ENCODE measurements at regions not wholly inside any gene's neighbourhood (a gene's known extent, or its start where the extent isn't known, plus 50 kb on each side); places are given as distances from the start of the nearest gene placed in this dataset.

DNA sequence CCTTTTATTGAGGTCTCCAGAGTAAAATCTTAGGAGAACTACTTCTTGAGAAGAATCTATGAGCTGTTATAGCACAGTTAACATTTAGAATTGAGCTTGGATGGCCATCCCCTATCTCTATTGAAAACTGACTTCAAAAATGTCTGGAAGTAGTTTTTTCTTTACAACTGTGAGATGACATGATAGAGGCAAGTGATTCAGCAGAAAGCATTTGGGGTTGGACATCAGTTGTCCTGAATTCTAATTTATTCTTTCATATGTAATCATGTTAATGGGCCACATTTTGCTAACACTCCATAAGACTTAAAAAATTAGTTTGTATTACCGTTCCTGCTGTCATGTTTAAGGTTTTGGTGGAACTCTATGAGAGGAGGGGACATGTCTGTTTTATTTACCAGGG is 237.0 kb upstream of the SLC14A2 start:
- Histone ChIP-seq H3K36me3 (ENCODE audit: control insufficient read depth, insufficient read depth, low read length) (no peaks in the 10 kb centered on the region), H3K4me3 (ENCODE audit: low read depth, low read length) (no peak overlapping the region), H3K4me1 (no peaks in the 10 kb centered on the region), H3K9me3 (no peaks in the 10 kb centered on the region), H3K27me3 (replicated peaks; ENCODE audit: control insufficient read depth, insufficient read depth, low read length) (no peaks in the 10 kb centered on the region)
- H3K27ac Mint-ChIP-seq (ENCODE audit: unreplicated experiment), result no peak overlapping the region
- no peaks in the 10 kb centered on the region for H3K27me3 Mint-ChIP-seq (ENCODE audit: insufficient read depth, unreplicated experiment)
- peaks cover 12% of the 10 kb centered on the region for H3K9me3 Mint-ChIP-seq (ENCODE audit: unreplicated experiment)
- no peak for DNase-seq
- ChIA-PET POLR2A (no interaction called here), CTCF (no interaction called here)
- TF ChIP-seq, protein P1, sequence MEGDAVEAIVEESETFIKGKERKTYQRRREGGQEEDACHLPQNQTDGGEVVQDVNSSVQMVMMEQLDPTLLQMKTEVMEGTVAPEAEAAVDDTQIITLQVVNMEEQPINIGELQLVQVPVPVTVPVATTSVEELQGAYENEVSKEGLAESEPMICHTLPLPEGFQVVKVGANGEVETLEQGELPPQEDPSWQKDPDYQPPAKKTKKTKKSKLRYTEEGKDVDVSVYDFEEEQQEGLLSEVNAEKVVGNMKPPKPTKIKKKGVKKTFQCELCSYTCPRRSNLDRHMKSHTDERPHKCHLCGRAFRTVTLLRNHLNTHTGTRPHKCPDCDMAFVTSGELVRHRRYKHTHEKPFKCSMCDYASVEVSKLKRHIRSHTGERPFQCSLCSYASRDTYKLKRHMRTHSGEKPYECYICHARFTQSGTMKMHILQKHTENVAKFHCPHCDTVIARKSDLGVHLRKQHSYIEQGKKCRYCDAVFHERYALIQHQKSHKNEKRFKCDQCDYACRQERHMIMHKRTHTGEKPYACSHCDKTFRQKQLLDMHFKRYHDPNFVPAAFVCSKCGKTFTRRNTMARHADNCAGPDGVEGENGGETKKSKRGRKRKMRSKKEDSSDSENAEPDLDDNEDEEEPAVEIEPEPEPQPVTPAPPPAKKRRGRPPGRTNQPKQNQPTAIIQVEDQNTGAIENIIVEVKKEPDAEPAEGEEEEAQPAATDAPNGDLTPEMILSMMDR (IDR thresholded peaks at IDR 0.05; ENCODE audit: insufficient read depth in 1 of 2, low read depth in 1 of 2, low read length in 1 of 2, severe bottlenecking in 1 of 2, unreplicated experiment in 1 of 2), result no peak
- no peaks in the 10 kb centered on the region for H3K36me3 Mint-ChIP-seq (ENCODE audit: insufficient read depth, unreplicated experiment)
- intact Hi-C loops (cut with micrococcal nuclease; ENCODE audit: unreplicated experiment), result no loop called here
- H3K4me1 Mint-ChIP-seq (ENCODE audit: low read depth, unreplicated experiment), result peaks cover 7% of the 10 kb centered on the region
- no TSS peak for BruUV-seq (replicated peaks)
- H3K4me3 Mint-ChIP-seq (ENCODE audit: unreplicated experiment), result no peak overlapping the region

DNA sequence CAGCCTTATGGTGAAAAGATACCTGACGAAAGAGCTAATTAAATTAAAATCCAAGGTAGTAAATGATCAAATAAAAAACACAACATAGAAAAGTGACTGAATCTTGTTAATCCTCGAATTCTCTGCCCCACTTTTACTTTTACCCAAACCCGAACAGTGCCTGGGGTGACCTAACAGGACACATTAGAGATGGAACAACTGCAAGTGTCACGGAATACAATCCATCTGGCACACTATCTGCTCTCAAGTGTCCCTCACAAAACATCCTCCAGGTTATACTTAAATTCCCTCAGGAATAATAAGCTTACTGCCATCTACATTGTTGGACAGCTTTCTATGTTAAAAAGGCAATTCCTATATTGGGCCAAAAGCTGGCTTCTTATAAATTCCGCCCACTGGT is 236.3 kb upstream of the SLC14A2 start:
- Mint-ChIP-seq H3K4me1 (ENCODE audit: low read depth, unreplicated experiment) (peaks cover 12% of the 10 kb centered on the region), H3K27ac (ENCODE audit: unreplicated experiment) (no peak overlapping the region), H3K27me3 (ENCODE audit: insufficient read depth, unreplicated experiment) (no peaks in the 10 kb centered on the region), H3K36me3 (ENCODE audit: insufficient read depth, unreplicated experiment) (no peaks in the 10 kb centered on the region), H3K4me3 (ENCODE audit: unreplicated experiment) (no peak overlapping the region), H3K9me3 (ENCODE audit: unreplicated experiment) (peaks cover 12% of the 10 kb centered on the region)
- TF ChIP-seq, protein P1 (IDR thresholded peaks at IDR 0.05; ENCODE audit: insufficient read depth in 1 of 2, low read depth in 1 of 2, low read length in 1 of 2, severe bottlenecking in 1 of 2, unreplicated experiment in 1 of 2), result no peak
- Histone ChIP-seq H3K36me3 (ENCODE audit: control insufficient read depth, insufficient read depth, low read length) (no peaks in the 10 kb centered on the region), H3K9me3 (no peaks in the 10 kb centered on the region), H3K4me1 (no peaks in the 10 kb centered on the region), H3K4me3 (ENCODE audit: low read depth, low read length) (no peak overlapping the region), H3K27me3 (replicated peaks; ENCODE audit: control insufficient read depth, insufficient read depth, low read length) (no peaks in the 10 kb centered on the region)
- ChIA-PET CTCF (interaction anchor here (0.5 kb wide), 1 partner anchor 9 kb away, joined by 7 read pairs; no protein-coding TSS in a partner anchor), POLR2A (no interaction called here)
- DNase-seq, result no peak
- intact Hi-C loops (cut with micrococcal nuclease; ENCODE audit: unreplicated experiment), result no loop called here
- BruUV-seq (replicated peaks), result no TSS peak

DNA sequence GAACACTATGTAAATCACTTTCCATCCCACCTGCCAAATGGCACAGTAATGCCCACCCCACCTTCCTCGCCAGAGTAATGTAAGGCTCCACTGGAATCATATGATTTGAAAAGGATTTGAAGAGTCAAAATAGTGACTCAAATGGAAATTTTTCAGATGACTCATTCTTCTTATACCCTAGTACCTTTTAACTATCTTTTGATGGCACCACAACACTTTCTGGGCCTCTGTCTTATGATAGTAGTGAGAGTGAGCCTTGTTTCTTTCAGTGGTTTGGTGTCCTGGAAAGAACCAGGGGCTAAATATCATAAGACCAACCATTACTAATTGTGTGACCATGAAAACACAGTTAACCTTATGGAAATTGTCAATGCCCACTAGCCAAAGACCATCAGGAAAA is 235.4 kb upstream of the SLC14A2 start:
- no peak overlapping the region for H3K27ac Mint-ChIP-seq (ENCODE audit: unreplicated experiment)
- H3K4me1 ChIP-seq, result peaks cover 6% of the 10 kb centered on the region; the same call in 1 of the 2 replicates
- H3K4me3 ChIP-seq (ENCODE audit: low read depth, low read length), result no peak overlapping the region
- H3K27me3 Mint-ChIP-seq (ENCODE audit: insufficient read depth, unreplicated experiment), result no peaks in the 10 kb centered on the region
- peaks cover 12% of the 10 kb centered on the region for H3K4me1 Mint-ChIP-seq (ENCODE audit: low read depth, unreplicated experiment)
- intact Hi-C loops (cut with micrococcal nuclease; ENCODE audit: unreplicated experiment), result loop anchor here (5.0 kb wide), 3 partner anchors 63 to 473 kb away; no protein-coding TSS in a partner anchor
- no peaks in the 10 kb centered on the region for H3K27me3 ChIP-seq (replicated peaks; ENCODE audit: control insufficient read depth, insufficient read depth, low read length)
- ChIA-PET POLR2A (no interaction called here), CTCF (no interaction called here)
- H3K9me3 ChIP-seq, result no peaks in the 10 kb centered on the region
- peaks cover 12% of the 10 kb centered on the region for H3K9me3 Mint-ChIP-seq (ENCODE audit: unreplicated experiment)
- no peaks in the 10 kb centered on the region for H3K36me3 ChIP-seq (ENCODE audit: control insufficient read depth, insufficient read depth, low read length)
- no peak overlapping the region for H3K4me3 Mint-ChIP-seq (ENCODE audit: unreplicated experiment)
- no peaks in the 10 kb centered on the region for H3K36me3 Mint-ChIP-seq (ENCODE audit: insufficient read depth, unreplicated experiment)
- DNase-seq, result no peak
- TF ChIP-seq, protein P1 (IDR thresholded peaks at IDR 0.05; ENCODE audit: insufficient read depth in 1 of 2, low read depth in 1 of 2, low read length in 1 of 2, severe bottlenecking in 1 of 2, unreplicated experiment in 1 of 2), result no peak
- no TSS peak for BruUV-seq (replicated peaks)

Measured in Caco-2 (cell line).